ENCODE measurements at regions not wholly inside any gene's neighbourhood (a gene's known extent, or its start where the extent isn't known, plus 50 kb on each side); places are given as distances from the start of the nearest gene placed in this dataset.

DNA sequence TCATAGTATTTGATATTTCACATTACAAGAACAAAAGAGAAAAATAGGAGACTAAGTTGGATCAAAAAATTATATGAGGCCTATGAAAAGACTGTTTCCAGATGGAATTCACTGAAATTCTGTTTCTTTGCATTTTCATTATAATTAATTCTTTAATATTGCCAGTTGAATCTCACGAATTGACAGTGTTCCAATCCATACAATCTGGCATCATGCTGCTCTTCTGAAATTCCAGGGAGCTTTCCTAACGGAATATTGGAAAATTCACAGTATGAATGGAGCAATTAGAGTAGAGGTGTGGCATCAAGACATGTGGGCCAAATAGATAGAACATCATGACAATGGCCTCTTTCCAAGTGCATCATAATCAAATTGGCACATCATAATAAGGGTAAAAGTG is 1178.9 kb upstream of the WWC1 start:
- Mint-ChIP-seq H3K36me3 (ENCODE audit: low read depth) (no peaks in the 10 kb centered on the region), H3K27ac (no peak overlapping the region), H3K4me1 (peaks cover 5% of the 10 kb centered on the region), H3K4me3 (no peak overlapping the region), H3K27me3 (ENCODE audit: insufficient read depth) (no peaks in the 10 kb centered on the region), H3K9me3 (no peaks in the 10 kb centered on the region)
- Histone ChIP-seq H3K9ac (ENCODE audit: extremely low read depth, low read length, poor library complexity, severe bottlenecking) (no peak overlapping the region), H3K9me3 (ENCODE audit: control insufficient read depth, low read length) (no peaks in the 10 kb centered on the region), H3K4me3 (ENCODE audit: low read length) (no peak overlapping the region), H3K27me3 (ENCODE audit: control insufficient read depth, insufficient read depth, low read length, poor library complexity, severe bottlenecking) (no peaks in the 10 kb centered on the region), H3K27ac (ENCODE audit: low read depth, low read length) (no peak overlapping the region), H3K4me1 (ENCODE audit: control insufficient read depth, insufficient read depth, low read length) (no peaks in the 10 kb centered on the region), H3K36me3 (ENCODE audit: control insufficient read depth, insufficient read depth, low read length) (no peaks in the 10 kb centered on the region)
- WGBS, 2 experiments (ENCODE audit: insufficient coverage in 1 of 2, insufficient read length in 1 of 2), result 83 to 90% methylated on average over 1 to 2 of the region's 2 CpGs
- TF ChIP-seq, protein P1, sequence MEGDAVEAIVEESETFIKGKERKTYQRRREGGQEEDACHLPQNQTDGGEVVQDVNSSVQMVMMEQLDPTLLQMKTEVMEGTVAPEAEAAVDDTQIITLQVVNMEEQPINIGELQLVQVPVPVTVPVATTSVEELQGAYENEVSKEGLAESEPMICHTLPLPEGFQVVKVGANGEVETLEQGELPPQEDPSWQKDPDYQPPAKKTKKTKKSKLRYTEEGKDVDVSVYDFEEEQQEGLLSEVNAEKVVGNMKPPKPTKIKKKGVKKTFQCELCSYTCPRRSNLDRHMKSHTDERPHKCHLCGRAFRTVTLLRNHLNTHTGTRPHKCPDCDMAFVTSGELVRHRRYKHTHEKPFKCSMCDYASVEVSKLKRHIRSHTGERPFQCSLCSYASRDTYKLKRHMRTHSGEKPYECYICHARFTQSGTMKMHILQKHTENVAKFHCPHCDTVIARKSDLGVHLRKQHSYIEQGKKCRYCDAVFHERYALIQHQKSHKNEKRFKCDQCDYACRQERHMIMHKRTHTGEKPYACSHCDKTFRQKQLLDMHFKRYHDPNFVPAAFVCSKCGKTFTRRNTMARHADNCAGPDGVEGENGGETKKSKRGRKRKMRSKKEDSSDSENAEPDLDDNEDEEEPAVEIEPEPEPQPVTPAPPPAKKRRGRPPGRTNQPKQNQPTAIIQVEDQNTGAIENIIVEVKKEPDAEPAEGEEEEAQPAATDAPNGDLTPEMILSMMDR (conservative IDR thresholded peaks at IDR 0.05), result no peak
- no peak for DNase-seq

DNA sequence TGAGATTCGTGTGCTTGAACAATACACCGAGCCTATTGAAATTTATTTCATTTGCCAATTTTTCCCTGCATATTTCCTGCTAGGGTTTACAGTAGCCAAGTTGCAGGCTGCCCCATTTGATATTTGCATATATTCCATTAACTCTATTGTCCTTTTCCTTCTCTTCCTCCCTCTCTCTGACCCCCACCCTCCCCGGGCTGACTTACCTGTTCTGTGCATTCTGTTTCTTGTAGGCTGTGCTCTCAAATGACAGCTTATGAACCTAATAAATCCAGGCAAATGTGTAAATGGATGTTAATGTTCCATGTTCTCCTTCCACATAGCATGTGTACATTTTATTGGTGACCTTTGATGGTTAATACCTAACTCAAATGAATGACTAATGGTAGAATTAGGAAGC is 1169.2 kb upstream of the WWC1 start:
- Mint-ChIP-seq H3K27ac (no peak overlapping the region), H3K36me3 (ENCODE audit: low read depth) (no peaks in the 10 kb centered on the region), H3K27me3 (ENCODE audit: insufficient read depth) (no peaks in the 10 kb centered on the region), H3K9me3 (no peaks in the 10 kb centered on the region), H3K4me3 (no peak overlapping the region), H3K4me1 (no peaks in the 10 kb centered on the region)
- WGBS, 2 experiments (ENCODE audit: insufficient coverage in 1 of 2, insufficient read length in 1 of 2), result 87 to 93% methylated on average over 3 of the region's 3 CpGs
- Histone ChIP-seq H3K4me3 (ENCODE audit: low read length) (no peak overlapping the region), H3K27ac (ENCODE audit: low read depth, low read length) (no peak overlapping the region), H3K9ac (ENCODE audit: extremely low read depth, low read length, poor library complexity, severe bottlenecking) (no peak overlapping the region), H3K36me3 (ENCODE audit: control insufficient read depth, insufficient read depth, low read length) (no peaks in the 10 kb centered on the region), H3K9me3 (ENCODE audit: control insufficient read depth, low read length) (no peaks in the 10 kb centered on the region), H3K27me3 (ENCODE audit: control insufficient read depth, insufficient read depth, low read length, poor library complexity, severe bottlenecking) (no peaks in the 10 kb centered on the region), H3K4me1 (ENCODE audit: control insufficient read depth, insufficient read depth, low read length) (no peaks in the 10 kb centered on the region)
- TF ChIP-seq, protein P1 (conservative IDR thresholded peaks at IDR 0.05), result no peak
- no peak for DNase-seq

DNA sequence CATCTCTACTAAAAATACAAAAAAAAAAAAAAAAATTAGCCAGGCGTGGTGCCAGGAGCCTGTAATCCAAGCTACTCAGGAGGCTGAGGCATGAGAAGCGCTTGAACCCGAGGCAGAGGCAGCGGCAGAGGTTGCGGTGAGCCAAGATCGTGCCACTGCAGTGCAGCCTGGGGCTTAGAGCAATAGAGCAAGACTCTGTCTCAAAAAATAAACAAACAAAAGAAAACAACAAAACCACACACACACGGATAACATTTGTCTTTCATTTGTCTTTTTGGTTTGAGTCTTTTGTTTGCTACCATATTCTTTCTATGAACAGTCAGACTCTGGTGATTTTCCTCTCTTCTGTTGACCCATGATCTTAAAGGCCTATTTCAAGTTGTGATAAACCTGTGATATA is 1168.3 kb upstream of the WWC1 start:
- no peaks in the 10 kb centered on the region for H3K9me3 Mint-ChIP-seq
- DNase-seq, result no peak
- H3K27me3 ChIP-seq (ENCODE audit: control insufficient read depth, insufficient read depth, low read length, poor library complexity, severe bottlenecking), result no peaks in the 10 kb centered on the region
- no peaks in the 10 kb centered on the region for H3K4me1 Mint-ChIP-seq
- no peak overlapping the region for H3K4me3 Mint-ChIP-seq
- 92 to 93% methylated on average over 7 of the region's 7 CpGs for WGBS, 2 experiments (ENCODE audit: insufficient coverage in 1 of 2, insufficient read length in 1 of 2)
- no peak overlapping the region for H3K27ac ChIP-seq (ENCODE audit: low read depth, low read length)
- H3K27me3 Mint-ChIP-seq (ENCODE audit: insufficient read depth), result no peaks in the 10 kb centered on the region
- no peaks in the 10 kb centered on the region for H3K36me3 ChIP-seq (ENCODE audit: control insufficient read depth, insufficient read depth, low read length)
- TF ChIP-seq, protein P1 (conservative IDR thresholded peaks at IDR 0.05), result no peak
- H3K4me3 ChIP-seq (ENCODE audit: low read length), result no peak overlapping the region
- H3K9me3 ChIP-seq (ENCODE audit: control insufficient read depth, low read length), result no peaks in the 10 kb centered on the region
- no peaks in the 10 kb centered on the region for H3K36me3 Mint-ChIP-seq (ENCODE audit: low read depth)
- no peak overlapping the region for H3K27ac Mint-ChIP-seq
- H3K4me1 ChIP-seq (ENCODE audit: control insufficient read depth, insufficient read depth, low read length), result no peaks in the 10 kb centered on the region
- no peak overlapping the region for H3K9ac ChIP-seq (ENCODE audit: extremely low read depth, low read length, poor library complexity, severe bottlenecking)

Measured in endodermal cell (in vitro differentiated cells).